ENCODE measurements at regions not wholly inside any gene's neighbourhood (a gene's known extent, or its start where the extent isn't known, plus 50 kb on each side); places are given as distances from the start of the nearest gene placed in this dataset.

DNA sequence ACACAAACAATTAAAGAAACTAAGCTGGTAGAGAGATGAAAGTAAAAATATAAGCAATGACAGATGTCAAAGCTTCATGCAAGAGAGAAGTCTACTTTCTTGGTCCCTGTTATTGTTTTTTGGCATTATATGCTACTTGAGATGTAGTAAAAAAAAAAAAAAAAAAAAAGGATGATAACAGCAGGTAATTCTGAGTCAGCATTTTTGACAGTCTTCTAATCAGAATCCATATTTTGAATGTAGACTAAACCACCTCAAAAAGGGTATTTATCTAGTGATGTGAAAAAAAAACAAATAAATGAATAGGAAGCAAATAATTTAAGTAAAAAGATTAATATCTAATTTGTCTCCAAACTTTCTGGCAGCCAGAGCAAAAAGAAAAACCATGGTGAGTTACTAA, 422.2 kb upstream of the CPEB2 start:
- Histone ChIP-seq H3K27me3 (no peaks in the 10 kb centered on the region), H3K9me3 (no peaks in the 10 kb centered on the region), H3K4me1 (no peaks in the 10 kb centered on the region), H3K36me3 (no peaks in the 10 kb centered on the region), H3K4me3 (ENCODE audit: low read depth, low read length) (no peak overlapping the region)
- no peak for DNase-seq
- TF ChIP-seq, protein P1, sequence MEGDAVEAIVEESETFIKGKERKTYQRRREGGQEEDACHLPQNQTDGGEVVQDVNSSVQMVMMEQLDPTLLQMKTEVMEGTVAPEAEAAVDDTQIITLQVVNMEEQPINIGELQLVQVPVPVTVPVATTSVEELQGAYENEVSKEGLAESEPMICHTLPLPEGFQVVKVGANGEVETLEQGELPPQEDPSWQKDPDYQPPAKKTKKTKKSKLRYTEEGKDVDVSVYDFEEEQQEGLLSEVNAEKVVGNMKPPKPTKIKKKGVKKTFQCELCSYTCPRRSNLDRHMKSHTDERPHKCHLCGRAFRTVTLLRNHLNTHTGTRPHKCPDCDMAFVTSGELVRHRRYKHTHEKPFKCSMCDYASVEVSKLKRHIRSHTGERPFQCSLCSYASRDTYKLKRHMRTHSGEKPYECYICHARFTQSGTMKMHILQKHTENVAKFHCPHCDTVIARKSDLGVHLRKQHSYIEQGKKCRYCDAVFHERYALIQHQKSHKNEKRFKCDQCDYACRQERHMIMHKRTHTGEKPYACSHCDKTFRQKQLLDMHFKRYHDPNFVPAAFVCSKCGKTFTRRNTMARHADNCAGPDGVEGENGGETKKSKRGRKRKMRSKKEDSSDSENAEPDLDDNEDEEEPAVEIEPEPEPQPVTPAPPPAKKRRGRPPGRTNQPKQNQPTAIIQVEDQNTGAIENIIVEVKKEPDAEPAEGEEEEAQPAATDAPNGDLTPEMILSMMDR (IDR thresholded peaks at IDR 0.05; ENCODE audit: low read depth, low read length), result no peak

DNA sequence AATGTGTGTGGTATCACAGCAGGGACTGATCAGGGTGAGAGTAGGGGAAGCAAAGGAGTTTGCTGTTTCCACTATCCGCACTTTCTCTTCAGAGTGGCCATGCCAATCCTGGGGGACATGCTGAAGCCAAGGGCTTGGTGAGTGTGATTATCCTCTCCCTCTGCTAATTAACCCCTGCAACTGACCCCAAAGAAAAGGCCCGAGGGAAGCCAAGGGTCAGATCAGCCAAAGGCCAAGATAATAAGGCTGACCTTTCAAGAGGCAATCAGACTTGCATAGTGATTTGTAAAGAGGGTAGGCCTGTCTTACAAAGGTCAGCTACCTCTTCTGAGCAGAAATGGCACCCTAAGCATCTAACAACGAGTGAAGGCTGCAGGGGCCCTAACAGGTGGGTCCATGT, 420.5 kb upstream of the CPEB2 start:
- TF ChIP-seq, protein P1 (IDR thresholded peaks at IDR 0.05; ENCODE audit: low read depth, low read length), result no peak
- Histone ChIP-seq H3K9me3 (no peaks in the 10 kb centered on the region), H3K4me1 (no peaks in the 10 kb centered on the region), H3K4me3 (ENCODE audit: low read depth, low read length) (no peak overlapping the region), H3K36me3 (no peaks in the 10 kb centered on the region), H3K27me3 (no peaks in the 10 kb centered on the region)
- no peak for DNase-seq

DNA sequence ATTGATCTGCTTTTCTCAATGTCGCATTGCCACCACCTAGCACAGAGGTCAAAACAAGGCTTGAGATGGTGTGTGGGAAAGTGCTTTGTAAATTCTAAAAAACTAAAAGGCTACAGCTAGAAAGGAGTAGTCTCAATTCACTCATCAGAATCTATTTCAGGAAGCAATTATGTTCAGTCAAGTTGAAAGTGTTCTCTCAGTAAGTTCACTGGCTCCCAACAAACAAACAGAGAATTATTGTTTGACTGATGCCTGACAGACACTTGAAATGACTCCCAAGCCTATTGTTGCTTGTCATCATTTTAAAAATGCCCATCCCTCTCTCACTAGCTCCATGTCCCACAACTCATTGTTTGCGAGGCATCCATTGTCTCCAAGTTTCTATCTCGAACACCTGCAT, 419.6 kb upstream of the CPEB2 start:
- no peak overlapping the region for H3K4me3 ChIP-seq (ENCODE audit: low read depth, low read length)
- H3K36me3 ChIP-seq, result no peaks in the 10 kb centered on the region
- H3K9me3 ChIP-seq, result no peaks in the 10 kb centered on the region
- H3K4me1 ChIP-seq, result no peaks in the 10 kb centered on the region
- DNase-seq, result no peak
- TF ChIP-seq, protein P1 (IDR thresholded peaks at IDR 0.05; ENCODE audit: low read depth, low read length), result no peak
- H3K27me3 ChIP-seq, result no peaks in the 10 kb centered on the region

DNA sequence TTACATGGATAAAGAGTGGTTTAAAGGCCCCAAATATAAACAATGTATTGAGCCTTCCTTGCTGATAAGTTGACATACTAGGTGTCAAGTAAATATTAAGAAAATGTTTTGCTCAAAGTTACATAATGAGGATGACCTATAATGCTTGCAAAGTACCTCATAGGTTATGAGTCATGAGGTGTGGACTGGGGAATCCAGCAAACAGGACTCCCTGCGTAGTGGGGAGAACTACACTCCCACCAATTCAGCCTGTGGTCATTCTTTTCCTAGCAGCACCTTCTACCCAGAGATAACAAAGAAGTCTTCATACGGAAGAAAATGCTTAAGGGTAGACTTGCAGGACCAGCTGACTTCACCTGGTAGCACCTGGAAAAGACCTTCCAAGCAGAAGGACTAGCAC, 418.9 kb upstream of the CPEB2 start:
- H3K4me3 ChIP-seq (ENCODE audit: low read depth, low read length), result no peak overlapping the region
- H3K36me3 ChIP-seq, result no peaks in the 10 kb centered on the region
- no peaks in the 10 kb centered on the region for H3K4me1 ChIP-seq
- no peaks in the 10 kb centered on the region for H3K9me3 ChIP-seq
- no peaks in the 10 kb centered on the region for H3K27me3 ChIP-seq
- TF ChIP-seq, protein P1 (IDR thresholded peaks at IDR 0.05; ENCODE audit: low read depth, low read length), result no peak
- DNase-seq, result no peak

DNA sequence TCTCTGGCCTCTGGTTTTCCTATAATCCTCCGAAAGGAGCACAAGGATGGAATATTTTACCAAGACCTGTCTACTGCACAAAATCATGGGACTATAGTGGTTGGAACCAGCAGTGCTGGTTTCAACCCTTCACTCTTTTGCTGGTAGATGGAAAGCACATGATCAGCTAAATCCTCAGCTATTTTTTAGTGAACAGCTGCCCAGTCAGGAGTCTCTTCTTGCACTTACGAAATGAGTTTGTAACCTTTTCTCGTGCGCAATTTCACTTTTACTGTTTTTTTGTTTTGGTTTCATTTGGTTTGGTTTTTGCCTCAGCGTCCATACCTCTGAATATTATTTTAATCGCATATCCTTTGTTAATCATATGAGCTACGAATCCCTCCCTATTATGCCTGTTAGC, 418.5 kb upstream of the CPEB2 start:
- Histone ChIP-seq H3K4me1 (no peaks in the 10 kb centered on the region), H3K9me3 (no peaks in the 10 kb centered on the region), H3K27me3 (no peaks in the 10 kb centered on the region), H3K4me3 (ENCODE audit: low read depth, low read length) (no peak overlapping the region), H3K36me3 (no peaks in the 10 kb centered on the region)
- TF ChIP-seq, protein P1 (IDR thresholded peaks at IDR 0.05; ENCODE audit: low read depth, low read length), result no peak
- DNase-seq, result no peak

DNA sequence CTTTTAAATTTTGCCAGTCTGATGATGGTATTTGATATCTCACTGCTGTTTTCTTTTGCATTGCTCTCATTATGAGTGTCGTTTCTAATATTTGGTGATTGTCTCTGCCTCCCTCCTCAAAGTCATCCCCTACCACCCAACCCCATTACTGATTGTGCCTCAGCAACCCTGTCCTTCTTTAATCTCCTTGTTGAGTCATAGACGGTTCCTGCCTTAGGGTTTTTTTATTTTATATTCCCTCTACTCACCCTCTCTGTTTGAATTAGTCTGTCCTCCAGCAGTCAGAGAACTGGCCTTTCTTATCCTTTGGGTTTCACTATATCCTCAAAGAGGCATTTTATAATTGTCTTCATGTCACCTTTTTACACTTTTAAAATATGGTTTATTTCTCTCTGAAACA, 409.3 kb upstream of the CPEB2 start:
- no peaks in the 10 kb centered on the region for H3K27me3 ChIP-seq
- TF ChIP-seq, protein P1 (IDR thresholded peaks at IDR 0.05; ENCODE audit: low read depth, low read length), result no peak

More for the DNA sequence above, 409.3 kb upstream of the CPEB2 start:
- DNase-seq, result no peak
- Histone ChIP-seq H3K4me1 (no peaks in the 10 kb centered on the region), H3K36me3 (no peaks in the 10 kb centered on the region), H3K4me3 (ENCODE audit: low read depth, low read length) (no peak overlapping the region), H3K9me3 (no peaks in the 10 kb centered on the region)

Data from BE2C (cell line).